ENCODE measurements at regions not wholly inside any gene's neighbourhood (a gene's known extent, or its start where the extent isn't known, plus 50 kb on each side); places are given as distances from the start of the nearest gene placed in this dataset.

- TF ChIP-seq CTCF (conservative IDR thresholded peaks at IDR 0.05) (no peak), ZFX (IDR thresholded peaks at IDR 0.05) (no peak)
Observed at GRCh38 chr6:47103931-47104330, 61.8 kb upstream of the ADGRF1 start.

Data from C4-2B (cell line).